RWPE1 (cell line): ENCODE measurements at regions not wholly inside any gene's neighbourhood (a gene's known extent, or its start where the extent isn't known, plus 50 kb on each side); places are given as distances from the start of the nearest gene placed in this dataset.
"Not testable (repeated sequence)": the region's sequence is repeated elsewhere in the genome, so short reads cannot be mapped to it uniquely, and the experiment has no call there.

Experiments used
- CTCF ChIA-PET: fragments of 350-600 bp; sonication (Branson Sonifier 250); formaldehyde crosslinking; extraction: SDS; loops from one replicate; lab custom pipeline; 2021; lab: Yijun Ruan, JAX
- POLR2A ChIA-PET: fragments of 400-600 bp; formaldehyde crosslinking; extraction: SDS; loops from one replicate; lab custom pipeline; 2020; ENCODE audit warnings: antibody characterized with exemption; ENCODE audit not compliant: low non-redundant PET; lab: Yijun Ruan, JAX
- DNase-seq: peaks from one replicate; pipeline ENCODE4 v3.0.0; 2012; ENCODE audit warnings: low spot score
- H3K27ac ChIP-seq: fragments of 450-650 bp; 2 replicates; pipeline ENCODE4 v1.5.1; 2017
- TF ChIP-seq, protein P1 (sequence below): fragments of 450-650 bp; conservative IDR thresholded peaks from 2 replicates; pipeline ENCODE4 v1.5.1; 2017; ENCODE audit warnings: low read depth, mild to moderate bottlenecking

DNA sequence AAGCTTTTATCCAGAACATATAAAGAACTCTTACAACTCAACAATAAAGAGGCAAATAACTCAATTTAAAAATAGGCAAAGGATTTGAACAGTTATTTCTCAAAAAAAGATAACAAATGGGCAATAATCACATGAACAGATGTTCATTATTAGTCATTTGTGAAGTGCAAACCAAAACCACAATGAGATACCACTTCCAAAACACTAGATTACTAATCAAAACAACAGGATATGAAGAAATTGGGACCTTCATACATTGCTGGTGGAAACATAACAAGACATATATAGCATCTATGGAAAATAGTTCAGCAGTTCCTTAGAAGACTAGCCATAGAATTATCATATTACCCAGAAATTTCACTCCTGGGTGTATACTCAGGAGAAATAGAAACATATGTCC lies 224.6 kb downstream of the FBXO8 start:
- TF ChIP-seq, protein P1, sequence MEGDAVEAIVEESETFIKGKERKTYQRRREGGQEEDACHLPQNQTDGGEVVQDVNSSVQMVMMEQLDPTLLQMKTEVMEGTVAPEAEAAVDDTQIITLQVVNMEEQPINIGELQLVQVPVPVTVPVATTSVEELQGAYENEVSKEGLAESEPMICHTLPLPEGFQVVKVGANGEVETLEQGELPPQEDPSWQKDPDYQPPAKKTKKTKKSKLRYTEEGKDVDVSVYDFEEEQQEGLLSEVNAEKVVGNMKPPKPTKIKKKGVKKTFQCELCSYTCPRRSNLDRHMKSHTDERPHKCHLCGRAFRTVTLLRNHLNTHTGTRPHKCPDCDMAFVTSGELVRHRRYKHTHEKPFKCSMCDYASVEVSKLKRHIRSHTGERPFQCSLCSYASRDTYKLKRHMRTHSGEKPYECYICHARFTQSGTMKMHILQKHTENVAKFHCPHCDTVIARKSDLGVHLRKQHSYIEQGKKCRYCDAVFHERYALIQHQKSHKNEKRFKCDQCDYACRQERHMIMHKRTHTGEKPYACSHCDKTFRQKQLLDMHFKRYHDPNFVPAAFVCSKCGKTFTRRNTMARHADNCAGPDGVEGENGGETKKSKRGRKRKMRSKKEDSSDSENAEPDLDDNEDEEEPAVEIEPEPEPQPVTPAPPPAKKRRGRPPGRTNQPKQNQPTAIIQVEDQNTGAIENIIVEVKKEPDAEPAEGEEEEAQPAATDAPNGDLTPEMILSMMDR: no peak
- H3K27ac ChIP-seq: no peak overlapping the region
- CTCF ChIA-PET: no interaction called here
- POLR2A ChIA-PET: no interaction called here
- no peak for DNase-seq

DNA sequence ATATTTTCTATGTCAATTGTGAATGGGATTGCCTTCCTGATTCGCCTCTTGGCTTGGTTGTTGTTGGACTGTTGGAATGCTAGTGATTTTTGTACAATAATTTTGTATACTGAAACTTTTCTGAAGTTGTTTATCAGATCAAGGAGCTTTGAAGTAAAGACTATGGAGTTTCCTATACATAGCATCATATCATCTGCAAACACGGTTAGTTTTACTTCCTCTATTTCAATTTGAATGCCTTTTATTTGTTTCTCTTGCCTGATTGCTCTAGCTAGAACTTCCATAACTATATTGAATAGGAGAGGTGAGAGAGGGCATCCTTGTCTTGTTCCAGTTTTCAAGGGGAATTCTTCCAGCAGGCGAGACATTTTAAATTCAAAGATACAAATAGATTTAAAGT lies 226.5 kb downstream of the FBXO8 start:
- H3K27ac ChIP-seq: no peak overlapping the region
- DNase-seq: no peak
- POLR2A ChIA-PET: interaction anchor here (1.0 kb wide), 1 partner anchor 403 kb away, joined by 3 read pairs; no protein-coding TSS in a partner anchor
- TF ChIP-seq, protein P1: no peak
- CTCF ChIA-PET: no interaction called here

DNA sequence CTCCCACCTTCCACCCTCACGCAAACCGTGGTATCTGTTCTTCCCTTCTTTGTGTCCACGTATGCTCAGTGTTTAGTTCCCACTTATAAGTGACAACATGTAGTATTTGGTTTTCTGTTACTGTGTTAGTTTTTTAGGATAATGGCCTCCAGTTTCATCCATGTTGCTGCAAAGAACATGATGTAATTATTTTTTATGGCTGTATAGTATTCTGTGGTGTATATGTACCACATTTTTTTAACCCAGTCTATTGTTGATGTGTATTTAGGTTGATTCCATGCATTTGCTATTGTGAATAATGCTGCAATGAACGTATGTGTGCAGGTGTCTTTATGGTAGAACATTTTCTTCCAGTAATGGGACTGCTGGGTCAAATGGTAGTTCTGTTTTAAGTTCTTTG lies 228.1 kb downstream of the FBXO8 start:
- DNase-seq: no peak
- TF ChIP-seq, protein P1: no peak
- CTCF ChIA-PET: no interaction called here
- H3K27ac ChIP-seq: no peak overlapping the region
- POLR2A ChIA-PET: no interaction called here

DNA sequence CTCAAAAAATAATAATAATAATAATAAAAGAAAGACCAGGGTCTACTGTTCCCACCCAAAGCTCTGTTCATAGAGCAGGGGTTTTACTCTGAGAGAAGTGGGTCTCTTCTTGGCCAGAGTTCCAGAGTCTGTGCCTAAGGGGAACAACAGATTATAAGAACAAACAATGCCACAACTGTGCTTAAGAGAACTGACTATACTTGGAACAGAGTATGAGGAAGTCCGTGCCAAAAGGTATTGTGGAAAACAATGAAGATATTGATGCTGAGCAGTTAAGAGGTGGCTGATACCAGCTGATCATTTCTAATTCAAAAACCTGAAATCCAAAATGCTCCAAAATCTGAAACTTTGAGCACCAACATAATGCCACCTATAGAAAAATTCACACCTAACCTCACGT lies 229.6 kb downstream of the FBXO8 start:
- ChIA-PET POLR2A (no interaction called here), CTCF (no interaction called here)
- no peak overlapping the region for H3K27ac ChIP-seq
- DNase-seq: no peak
- TF ChIP-seq, protein P1: no peak

DNA sequence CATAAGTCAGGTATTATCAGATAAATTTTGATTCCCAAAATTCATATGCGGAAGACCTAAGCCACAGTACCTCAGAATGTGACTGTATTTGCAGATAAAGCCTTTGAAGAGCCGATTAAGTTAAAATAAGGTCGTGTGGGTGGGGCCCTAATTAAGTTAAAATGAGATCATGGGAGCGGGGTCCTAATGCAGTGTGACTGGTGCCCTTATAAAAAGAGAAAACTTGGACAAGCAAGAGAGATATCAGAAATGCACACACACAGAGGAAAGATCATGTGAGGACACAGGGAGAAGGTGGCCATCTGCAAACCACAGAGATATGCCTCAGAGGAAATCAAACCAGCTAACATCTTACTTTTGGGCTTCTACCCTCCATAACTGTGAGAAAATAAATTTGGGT lies 236.1 kb downstream of the FBXO8 start:
- POLR2A ChIA-PET: no interaction called here
- CTCF ChIA-PET: no interaction called here
- DNase-seq: no peak
- H3K27ac ChIP-seq: no peak overlapping the region
- TF ChIP-seq, protein P1: no peak

DNA sequence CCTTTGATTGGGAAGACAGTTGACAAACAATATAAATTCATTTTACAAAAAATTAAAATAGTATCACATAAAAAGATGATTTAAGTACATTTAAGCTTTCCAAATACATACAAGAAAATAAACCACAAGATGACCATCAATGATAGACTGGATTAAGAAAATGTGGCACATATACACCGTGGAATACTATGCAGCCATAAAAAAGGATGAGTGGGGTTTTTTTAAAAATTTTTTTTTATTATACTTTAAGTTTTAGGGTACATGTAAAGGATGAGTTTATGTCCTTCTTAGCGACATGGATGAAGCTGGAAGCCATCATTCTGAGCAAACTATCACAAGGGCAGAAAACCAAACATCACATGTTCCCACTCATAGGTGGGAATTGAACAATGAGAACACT lies 237.6 kb downstream of the FBXO8 start:
- POLR2A ChIA-PET, H3K27ac ChIP-seq, DNase-seq, CTCF ChIA-PET: not testable (repeated sequence)

DNA sequence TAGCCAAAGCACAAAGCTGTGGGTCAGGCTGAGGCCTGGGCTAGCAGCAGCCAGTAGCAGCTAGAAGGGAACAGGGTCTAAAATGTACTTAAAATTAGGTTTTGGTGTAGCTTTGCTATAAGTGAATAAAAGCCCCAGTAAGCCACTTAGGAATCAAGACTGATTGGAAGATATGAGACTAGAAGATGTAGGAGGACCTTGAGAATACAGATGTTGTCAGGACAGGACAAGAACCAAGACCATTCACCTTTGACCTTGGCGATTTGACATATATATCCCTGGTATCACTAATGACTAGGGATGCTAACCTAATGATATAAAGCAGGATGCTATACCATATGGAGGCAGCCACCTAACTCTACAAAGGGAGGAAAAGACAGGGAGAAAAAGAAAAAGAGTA lies 238.1 kb downstream of the FBXO8 start:
- TF ChIP-seq, protein P1: no peak
- H3K27ac ChIP-seq: no peak overlapping the region
- ChIA-PET CTCF (no interaction called here), POLR2A (no interaction called here)
- DNase-seq: no peak
